ENCODE measurements at regions not wholly inside any gene's neighbourhood (a gene's known extent, or its start where the extent isn't known, plus 50 kb on each side); places are given as distances from the start of the nearest gene placed in this dataset.
"Not testable (repeated sequence)": the region's sequence is repeated elsewhere in the genome, so short reads cannot be mapped to it uniquely, and the experiment has no call there.

- ChIA-PET POLR2A (no interaction called here), CTCF (no interaction called here)
- no peak for TF ChIP-seq CTCF (IDR thresholded peaks at IDR 0.05; ENCODE audit: insufficient read depth, low read depth, low read length)
- H3K27me3 ChIP-seq (ENCODE audit: control insufficient read depth, insufficient read depth, low read length) = no peaks in the 10 kb centered on the region; the same call in 1 of the 2 replicates
- no peak for DNase-seq (ENCODE audit: low read depth)
- H3K36me3 ChIP-seq (ENCODE audit: control insufficient read depth, insufficient read depth, low read length) = no peaks in the 10 kb centered on the region
- no peak overlapping the region for H3K4me3 ChIP-seq (ENCODE audit: low read depth, low read length)
These were observed 429.3 kb upstream of the SULF2 start for GRCh38 chr20:48214601-48215000.

GRCh38 chr20:48213635-48214034 is 428.4 kb upstream of the SULF2 start:
- DNase-seq (ENCODE audit: low read depth); CTCF ChIA-PET; H3K36me3 ChIP-seq (ENCODE audit: control insufficient read depth, insufficient read depth, low read length); POLR2A ChIA-PET; H3K4me3 ChIP-seq (ENCODE audit: low read depth, low read length); H3K27me3 ChIP-seq (ENCODE audit: control insufficient read depth, insufficient read depth, low read length): not testable (repeated sequence)

DNA sequence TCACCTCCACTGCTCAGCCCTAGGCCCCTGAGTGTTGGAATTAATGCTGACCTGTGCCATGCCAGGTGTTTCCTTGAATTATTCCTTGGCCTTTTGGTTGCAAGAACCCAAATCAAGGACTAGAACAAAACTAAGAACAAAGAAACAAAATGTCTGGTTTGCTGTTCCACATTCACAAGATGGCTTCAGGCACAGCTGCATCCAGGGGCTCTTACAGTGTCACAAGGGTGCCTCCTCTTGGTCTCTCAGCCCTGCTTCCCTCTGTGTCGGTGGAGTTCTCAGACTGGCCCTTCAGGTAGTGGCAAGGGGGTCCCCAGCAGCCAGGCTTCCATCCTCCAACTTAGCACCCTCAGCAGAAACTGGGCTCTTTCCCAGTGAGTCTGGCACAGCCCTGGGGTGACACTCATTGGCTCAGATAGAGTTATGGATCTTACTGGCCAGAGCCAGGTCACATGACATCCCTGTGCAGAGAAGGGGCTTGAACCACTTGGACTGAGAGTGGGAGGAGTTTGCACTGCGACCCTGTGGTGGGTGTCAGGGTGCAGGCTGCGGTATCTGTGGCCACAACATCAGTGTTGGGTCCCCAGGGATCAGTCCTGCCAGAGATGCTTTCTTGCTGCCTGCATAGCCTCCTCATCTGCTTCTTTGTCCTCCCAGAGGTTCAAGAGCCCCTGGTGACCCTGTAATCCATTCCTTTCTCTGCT is 427.7 kb upstream of the SULF2 start:
- ChIA-PET CTCF (no interaction called here), POLR2A (no interaction called here)
- no peak overlapping the region for H3K4me3 ChIP-seq (ENCODE audit: low read depth, low read length)
- no peak for TF ChIP-seq CTCF (IDR thresholded peaks at IDR 0.05; ENCODE audit: insufficient read depth, low read depth, low read length)
- DNase-seq (ENCODE audit: low read depth) = no peak
- no peaks in the 10 kb centered on the region; the same call in 1 of the 2 replicates for H3K27me3 ChIP-seq (ENCODE audit: control insufficient read depth, insufficient read depth, low read length)
- no peaks in the 10 kb centered on the region for H3K36me3 ChIP-seq (ENCODE audit: control insufficient read depth, insufficient read depth, low read length)

DNA sequence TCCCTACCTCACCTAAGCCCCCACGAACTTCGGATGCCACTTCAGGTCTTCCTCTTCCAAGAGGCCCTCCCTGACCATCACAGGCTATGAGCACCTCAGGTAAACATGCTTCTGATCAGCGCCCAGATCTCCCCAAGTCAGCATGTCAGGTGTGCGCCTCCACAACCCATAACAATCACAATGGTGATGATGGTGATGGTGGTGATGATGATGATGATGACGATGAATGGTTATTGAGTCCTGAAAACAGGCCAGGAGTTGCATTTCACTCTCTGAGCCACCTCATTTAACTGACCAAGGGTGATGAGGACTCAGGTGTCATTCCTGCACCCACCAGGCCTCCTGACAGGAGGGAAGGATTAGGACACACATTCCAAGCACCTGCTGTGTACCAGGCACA is 426.6 kb upstream of the SULF2 start:
- H3K36me3 ChIP-seq (ENCODE audit: control insufficient read depth, insufficient read depth, low read length) = no peaks in the 10 kb centered on the region
- ChIA-PET CTCF (interaction anchor here (0.6 kb wide), 1 partner anchor 9 kb away, joined by 3 read pairs; no protein-coding TSS in a partner anchor), POLR2A (no interaction called here)
- no peak for DNase-seq (ENCODE audit: low read depth)
- no peak for TF ChIP-seq CTCF (IDR thresholded peaks at IDR 0.05; ENCODE audit: insufficient read depth, low read depth, low read length)
- H3K27me3 ChIP-seq (ENCODE audit: control insufficient read depth, insufficient read depth, low read length) = no peaks in the 10 kb centered on the region; the same call in 1 of the 2 replicates
- H3K4me3 ChIP-seq (ENCODE audit: low read depth, low read length) = no peak overlapping the region

- H3K27me3 ChIP-seq (ENCODE audit: control insufficient read depth, insufficient read depth, low read length) = no peaks in the 10 kb centered on the region; the same call in 1 of the 2 replicates
- no peak for DNase-seq (ENCODE audit: low read depth)
- no peaks in the 10 kb centered on the region for H3K36me3 ChIP-seq (ENCODE audit: control insufficient read depth, insufficient read depth, low read length)
- POLR2A ChIA-PET = no interaction called here
- no peak overlapping the region for H3K4me3 ChIP-seq (ENCODE audit: low read depth, low read length)
- TF ChIP-seq CTCF (IDR thresholded peaks at IDR 0.05; ENCODE audit: insufficient read depth, low read depth, low read length) = no peak
- CTCF ChIA-PET = interaction anchor here (0.6 kb wide), 1 partner anchor 8 kb away, joined by 3 read pairs; no protein-coding TSS in a partner anchor
These were observed 426.0 kb upstream of the SULF2 start for GRCh38 chr20:48211238-48211637.
